HepG2 (cell line): ENCODE measurements at regions not wholly inside any gene's neighbourhood (a gene's known extent, or its start where the extent isn't known, plus 50 kb on each side); places are given as distances from the start of the nearest gene placed in this dataset.
A peak's percentile ranks its signal among the peaks of the same experiment; 100 is the strongest.

ENCODE experiments used
- ATAC-seq: fragments of 200-7000 bp; cut with Tn5 transposase; 3 replicates; pipeline ENCODE4 v1.9.1; 2020; ENCODE audit warnings: mild to moderate bottlenecking, moderate library complexity
- BruUV-seq: library from RNA; stranded (reverse); fragments of 400-500 nt; replicated peaks from 2 replicates; lab custom pipeline; 2021; lab: Mats Ljungman, UMichigan
- CTCF ChIA-PET: fragments of 300-600 bp; formaldehyde crosslinking; extraction: SDS; loops from one replicate; lab custom pipeline; 2021; ENCODE audit warnings: low total read pairs, inconsistent platforms, low intra/inter-chr PET ratio; lab: Yijun Ruan, JAX
- POLR2A ChIA-PET: fragments of 350-600 bp; sonication (Branson Sonifier 250); formaldehyde crosslinking; loops from one replicate; lab custom pipeline; 2020; ENCODE audit warnings: antibody characterized with exemption, inconsistent platforms; lab: Yijun Ruan, JAX
- DNase-seq: peaks from one replicate; pipeline ENCODE4 v3.0.0-alpha.2; 2015; ENCODE audit warnings: low spot score
- FAIRE-seq: peaks from 3 replicates; lab custom pipeline; 2011; peaks lifted over from hg19 to GRCh38; lab: Jason Lieb, UNC
- H2AFZ ChIP-seq: one replicate; pipeline ENCODE4 v1.6.1; 2011; ENCODE audit warnings: low read length, inconsistent platforms
- H3K27ac ChIP-seq: fragments of 300-600 bp; 3 replicates; pipeline ENCODE4 v1.8.0; 2011; ENCODE audit warnings: mixed run types, mild to moderate bottlenecking, mixed read lengths, low read length, inconsistent platforms; ENCODE audit not compliant: insufficient read depth; ENCODE audit errors: extremely low read length
- H3K27me3 ChIP-seq, 2 experiments: fragments of 200-600 bp in 1 of 2; 2 replicates in 1 of 2; 3 replicates in 1 of 2; pipeline versions ENCODE4 v1.6.0 to v1.8.0; 2011; ENCODE audit warnings: low read length in 2 of 2, mild to moderate bottlenecking in 2 of 2, moderate library complexity in 2 of 2, inconsistent platforms in 1 of 2; ENCODE audit not compliant: insufficient read depth in 2 of 2, control insufficient read depth in 1 of 2
- H3K36me3 ChIP-seq, 2 experiments: fragments of 200-600 bp in 1 of 2; replicated peaks in 1 of 2; 2 replicates in 1 of 2; 3 replicates in 1 of 2; pipeline versions ENCODE4 v1.5.1 to v1.8.0; 2011; ENCODE audit warnings: low read length in 2 of 2, inconsistent platforms in 1 of 2; ENCODE audit not compliant: insufficient read depth in 2 of 2, control insufficient read depth in 1 of 2
- H3K4me1 ChIP-seq: 2 replicates; pipeline ENCODE4 v1.5.1; 2012; ENCODE audit warnings: low read length, inconsistent platforms; ENCODE audit not compliant: insufficient read depth
- H3K4me2 ChIP-seq: 2 replicates; pipeline ENCODE4 v1.6.0; 2011; ENCODE audit warnings: low read depth, low read length, inconsistent platforms
- H3K4me3 ChIP-seq, 3 experiments: fragments of 200-600 bp in 1 of 3; sonication (generic), shearing (Covaris generic) in 1 of 3; replicated peaks in 1 of 3; 2 replicates each; pipeline ENCODE4 v1.5.1; 2011 to 2016; ENCODE audit warnings: low read length in 3 of 3, inconsistent platforms in 2 of 3, low read depth in 2 of 3, mild to moderate bottlenecking in 2 of 3, control low read depth in 1 of 3, mixed read lengths in 1 of 3; ENCODE audit not compliant: insufficient read depth in 1 of 3
- H3K79me2 ChIP-seq: one replicate; pipeline ENCODE4 v1.6.1; 2011; ENCODE audit warnings: low read length, inconsistent platforms; ENCODE audit not compliant: insufficient read depth
- H3K9ac ChIP-seq: 2 replicates; pipeline ENCODE4 v1.6.0; 2011; ENCODE audit warnings: mild to moderate bottlenecking, low read depth, low read length, inconsistent platforms; ENCODE audit not compliant: insufficient read depth
- H3K9me3 ChIP-seq: 2 replicates; pipeline ENCODE4 v1.5.1; 2012; ENCODE audit warnings: mild to moderate bottlenecking, low read length
- H4K20me1 ChIP-seq: 2 replicates; pipeline ENCODE4 v1.6.0; 2011; ENCODE audit warnings: inconsistent platforms, mild to moderate bottlenecking, low read length, moderate library complexity; ENCODE audit not compliant: insufficient read depth
- BCL6 ChIP-seq: IDR thresholded peaks from 2 replicates; pipeline ENCODE4 v1.6.1; 2016; ENCODE audit warnings: missing genetic modification reagents, missing compliant biosample characterization
- ELF3 ChIP-seq: IDR thresholded peaks from 2 replicates; pipeline ENCODE4 v1.6.1; 2016; ENCODE audit warnings: missing genetic modification reagents, missing compliant biosample characterization
- GATAD2A ChIP-seq: IDR thresholded peaks from 2 replicates; pipeline ENCODE4 v1.6.1; 2016
- GFI1 ChIP-seq: sonication (generic); formaldehyde crosslinking; IDR thresholded peaks from 2 replicates; pipeline ENCODE4 v1.5.0; 2020; ENCODE audit warnings: missing genetic modification reagents, mild to moderate bottlenecking, borderline replicate concordance
- KAT7 ChIP-seq: IDR thresholded peaks from 2 replicates; pipeline ENCODE4 v1.6.1; 2018; ENCODE audit warnings: borderline replicate concordance, missing compliant biosample characterization
- KDM4B ChIP-seq: sonication (generic); formaldehyde crosslinking; IDR thresholded peaks from 2 replicates; pipeline ENCODE4 v1.4.0; 2020; ENCODE audit warnings: missing genetic modification reagents
- KLF16 ChIP-seq, 2 experiments: sonication (generic) in 1 of 2; formaldehyde crosslinking in 1 of 2; IDR thresholded peaks; 2 replicates each; pipeline versions ENCODE4 v1.6.1 to v1.8.0; 2016 to 2023; ENCODE audit warnings: missing genetic modification reagents in 2 of 2, missing compliant biosample characterization in 1 of 2
- NCOA2 ChIP-seq: sonication (generic); formaldehyde crosslinking; IDR thresholded peaks from 2 replicates; pipeline ENCODE4 v1.8.0; 2022; ENCODE audit warnings: inconsistent platforms
- NFE2L1 ChIP-seq: sonication (generic); formaldehyde crosslinking; IDR thresholded peaks from 2 replicates; pipeline ENCODE4 v1.4.0; 2020; ENCODE audit warnings: missing genetic modification reagents, mild to moderate bottlenecking, borderline replicate concordance
- NFIC ChIP-seq: IDR thresholded peaks from 2 replicates; pipeline ENCODE4 v1.6.1; 2012; ENCODE audit warnings: mild to moderate bottlenecking, low read length, inconsistent platforms
- POGZ ChIP-seq: sonication (generic); formaldehyde crosslinking; IDR thresholded peaks from 2 replicates; pipeline ENCODE4 v1.4.0; 2020; ENCODE audit warnings: mild to moderate bottlenecking, missing genetic modification reagents
- RAD21 ChIP-seq: fragments of 450-650 bp; formaldehyde crosslinking; IDR thresholded peaks from 2 replicates; pipeline ENCODE4 v1.5.0; 2020; ENCODE audit warnings: mild to moderate bottlenecking
- SOX13 ChIP-seq, 3 experiments: fragments of 450-650 bp in 1 of 3; sonication (generic) in 1 of 3; formaldehyde crosslinking in 1 of 3; IDR thresholded peaks in 2 of 3; conservative IDR thresholded peaks in 1 of 3; 2 replicates each; pipeline versions ENCODE4 v1.5.0 to v1.6.1; 2016 to 2020; ENCODE audit warnings: antibody characterized with exemption in 1 of 3, mild to moderate bottlenecking in 1 of 3, missing compliant biosample characterization in 1 of 3, missing genetic modification reagents in 1 of 3, moderate library complexity in 1 of 3
- SP2 ChIP-seq: sonication (generic); formaldehyde crosslinking; IDR thresholded peaks from 2 replicates; pipeline ENCODE4 v1.5.1; 2020; ENCODE audit warnings: mild to moderate bottlenecking, missing genetic modification reagents
- SRSF9 ChIP-seq: fragments of 200-400 bp; formaldehyde crosslinking; IDR thresholded peaks from 2 replicates; pipeline ENCODE4 v1.6.1; 2018; ENCODE audit warnings: borderline replicate concordance, mild to moderate bottlenecking, low read depth, low read length; ENCODE audit not compliant: insufficient read depth, poor library complexity, severe bottlenecking
- TGIF2 ChIP-seq: IDR thresholded peaks from 2 replicates; pipeline ENCODE4 v1.6.1; 2016; ENCODE audit warnings: control low read depth, missing compliant biosample characterization
- ZNF12 ChIP-seq: sonication (generic); formaldehyde crosslinking; IDR thresholded peaks from 2 replicates; pipeline ENCODE4 v1.5.0; 2020; ENCODE audit warnings: missing genetic modification reagents
- ZNF556 ChIP-seq: sonication (generic); formaldehyde crosslinking; IDR thresholded peaks from 2 replicates; pipeline ENCODE4 v1.4.0; 2020; ENCODE audit warnings: mild to moderate bottlenecking, missing genetic modification reagents, borderline replicate concordance
- WGBS: methylation state at CpG from one replicate; pipeline ENCODE4 v1.1.6; 2017; ENCODE audit warnings: low lambda C conversion rate; 5-methylcytosine and 5-hydroxymethylcytosine counted together
- in situ Hi-C: cut with HindIII; loops from 2 replicates; pipeline ENCODE4 v1.10.0; 2017; ENCODE audit warnings: low pct_unique_long_range_greater_than_20kb; ENCODE audit not compliant: extremely low pct_ligation_motif_present
- intact Hi-C: fragments of 100-400 bp; cut with micrococcal nuclease; formaldehyde crosslinking; loops from one replicate; pipeline ENCODE4 v1.10.0; 2022; ENCODE audit not compliant: unreplicated experiment
- TF ChIP-seq, protein P1 (sequence below): sonication (generic); formaldehyde crosslinking; conservative IDR thresholded peaks from 2 replicates; pipeline ENCODE4 v1.5.0; 2020; ENCODE audit warnings: missing genetic modification reagents
- TF ChIP-seq, protein P2 (sequence below): IDR thresholded peaks from 2 replicates; pipeline ENCODE4 v1.6.1; 2016; ENCODE audit warnings: missing genetic modification reagents, missing compliant biosample characterization
- TF ChIP-seq, protein P3 (sequence below): sonication (generic); formaldehyde crosslinking; IDR thresholded peaks from 2 replicates; pipeline ENCODE4 v1.5.0; 2020; ENCODE audit warnings: mild to moderate bottlenecking, missing genetic modification reagents

DNA sequence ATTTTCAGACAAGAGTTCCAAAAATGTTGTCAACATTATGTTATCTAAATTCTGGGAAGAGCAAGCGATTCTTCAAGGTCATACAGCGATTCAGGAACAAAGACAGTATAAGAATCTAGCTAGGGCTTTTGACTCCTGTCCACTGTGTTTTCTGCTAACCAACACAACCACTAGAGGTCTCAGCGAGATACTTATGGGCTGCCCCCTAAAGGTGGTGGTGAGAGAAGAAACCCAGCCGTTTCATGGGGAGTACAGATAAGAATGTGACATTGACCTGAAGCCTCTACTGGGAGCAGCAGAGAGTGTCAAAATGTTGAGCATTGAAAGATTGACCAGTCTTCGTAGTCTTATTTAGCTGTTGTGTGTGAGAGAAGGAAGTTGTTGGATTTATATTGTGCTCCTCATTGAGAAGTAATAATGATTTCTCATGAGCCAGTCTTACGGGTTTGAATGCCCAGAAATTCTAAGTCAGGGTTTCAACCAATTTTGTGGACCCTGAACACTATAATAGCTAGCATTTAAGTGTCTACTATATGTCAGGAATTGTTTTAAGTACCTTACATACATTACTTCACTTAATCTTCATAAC, 168.3 kb downstream of the SPRY1 start:
- 17% methylated on average over 6 of the region's 6 CpGs for WGBS
- Histone ChIP-seq H4K20me1 (no peaks in the 10 kb centered on the region), H3K4me3 (no peak overlapping the region), H3K4me1 (peaks cover 35% of the 10 kb centered on the region), H3K27me3 (no peaks in the 10 kb centered on the region), H3K36me3 (no peaks in the 10 kb centered on the region), H3K79me2 (no peaks in the 10 kb centered on the region), H3K27ac (no peak overlapping the region), H3K4me2 (0 out of 2 replicates have a peak overlapping the region, but pooled peaks have one; percentile 28), H2AFZ (no peak overlapping the region), H3K9ac (no peak overlapping the region), H3K9me3 (no peaks in the 10 kb centered on the region)
- FAIRE-seq (peak; percentile 77), DNase-seq (peak; percentile 92), ATAC-seq (peak; percentile 100)
- in situ Hi-C loops (loop anchor here (5.0 to 25.0 kb wide), 3 partner anchors 97 to 547 kb away; partner anchors contain the start of gene SPRY1), intact Hi-C loops (loop anchor here (1.0 to 10.0 kb wide), 5 partner anchors 23 to 550 kb away; no protein-coding TSS in a partner anchor)
- ChIA-PET CTCF (interaction anchor here (0.6 to 2.2 kb wide), 14 partner anchors 9 to 547 kb away, joined by 3 to 37 read pairs (median 4); partner anchors contain the start of gene SPRY1), POLR2A (interaction anchor here (1.2 to 3.2 kb wide), 8 partner anchors 10 to 168 kb away, joined by 3 to 24 read pairs (median 4); partner anchors contain the start of gene SPRY1)
- no TSS peak for BruUV-seq
- TF ChIP-seq SOX13 (IDR thresholded peaks at IDR 0.05) = no peak
- peak in 1 of 2 experiments; percentile 82; a peak in 2 of 4 replicates for TF ChIP-seq SOX13 (CRISPR knock-in tag; conservative IDR thresholded peaks at IDR 0.05 in 1 of 2, IDR thresholded peaks at IDR 0.05 in 1 of 2)
- TF ChIP-seq KLF16 (CRISPR knock-in tag; IDR thresholded peaks at IDR 0.05) = peak in 1 of 2 experiments; percentile 38; a peak in 1 of 4 replicates
- TF ChIP-seq, protein P1, sequence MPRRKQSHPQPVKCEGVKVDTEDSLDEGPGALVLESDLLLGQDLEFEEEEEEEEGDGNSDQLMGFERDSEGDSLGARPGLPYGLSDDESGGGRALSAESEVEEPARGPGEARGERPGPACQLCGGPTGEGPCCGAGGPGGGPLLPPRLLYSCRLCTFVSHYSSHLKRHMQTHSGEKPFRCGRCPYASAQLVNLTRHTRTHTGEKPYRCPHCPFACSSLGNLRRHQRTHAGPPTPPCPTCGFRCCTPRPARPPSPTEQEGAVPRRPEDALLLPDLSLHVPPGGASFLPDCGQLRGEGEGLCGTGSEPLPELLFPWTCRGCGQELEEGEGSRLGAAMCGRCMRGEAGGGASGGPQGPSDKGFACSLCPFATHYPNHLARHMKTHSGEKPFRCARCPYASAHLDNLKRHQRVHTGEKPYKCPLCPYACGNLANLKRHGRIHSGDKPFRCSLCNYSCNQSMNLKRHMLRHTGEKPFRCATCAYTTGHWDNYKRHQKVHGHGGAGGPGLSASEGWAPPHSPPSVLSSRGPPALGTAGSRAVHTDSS (CRISPR knock-in tag) = no peak
- peak; percentile 82 for TF ChIP-seq GATAD2A (CRISPR knock-in tag)
- no peak for TF ChIP-seq NFE2L1 (CRISPR knock-in tag)
- no peak for TF ChIP-seq SRSF9
- TF ChIP-seq, protein P2, sequence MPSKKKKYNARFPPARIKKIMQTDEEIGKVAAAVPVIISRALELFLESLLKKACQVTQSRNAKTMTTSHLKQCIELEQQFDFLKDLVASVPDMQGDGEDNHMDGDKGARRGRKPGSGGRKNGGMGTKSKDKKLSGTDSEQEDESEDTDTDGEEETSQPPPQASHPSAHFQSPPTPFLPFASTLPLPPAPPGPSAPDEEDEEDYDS = 0 out of 2 replicates have a peak, but pooled peaks have one; percentile 19
- TF ChIP-seq NCOA2 (CRISPR knock-in tag) = 0 out of 2 replicates have a peak, but pooled peaks have one; percentile 25
- 0 out of 2 replicates have a peak, but pooled peaks have one; percentile 47 for TF ChIP-seq KAT7
- peak; percentile 20; the same call in 1 of the 2 replicates for TF ChIP-seq NFIC
- peak; percentile 89 for TF ChIP-seq RAD21 (CRISPR knock-in tag)
- peak; percentile 85 for TF ChIP-seq POGZ
- TF ChIP-seq TGIF2 (CRISPR knock-in tag) = 0 out of 2 replicates have a peak, but pooled peaks have one; percentile 45
- peak; percentile 91 for TF ChIP-seq KDM4B (CRISPR knock-in tag)
- TF ChIP-seq ZNF556 (CRISPR knock-in tag) = peak; percentile 35; the same call in 1 of the 2 replicates
- peak; percentile 75; the same call in 1 of the 2 replicates for TF ChIP-seq ZNF12 (CRISPR knock-in tag)
- peak; percentile 83 for TF ChIP-seq BCL6 (CRISPR knock-in tag)
- peak; percentile 57; the same call in 1 of the 2 replicates for TF ChIP-seq ELF3 (CRISPR knock-in tag)
- TF ChIP-seq, protein P3, sequence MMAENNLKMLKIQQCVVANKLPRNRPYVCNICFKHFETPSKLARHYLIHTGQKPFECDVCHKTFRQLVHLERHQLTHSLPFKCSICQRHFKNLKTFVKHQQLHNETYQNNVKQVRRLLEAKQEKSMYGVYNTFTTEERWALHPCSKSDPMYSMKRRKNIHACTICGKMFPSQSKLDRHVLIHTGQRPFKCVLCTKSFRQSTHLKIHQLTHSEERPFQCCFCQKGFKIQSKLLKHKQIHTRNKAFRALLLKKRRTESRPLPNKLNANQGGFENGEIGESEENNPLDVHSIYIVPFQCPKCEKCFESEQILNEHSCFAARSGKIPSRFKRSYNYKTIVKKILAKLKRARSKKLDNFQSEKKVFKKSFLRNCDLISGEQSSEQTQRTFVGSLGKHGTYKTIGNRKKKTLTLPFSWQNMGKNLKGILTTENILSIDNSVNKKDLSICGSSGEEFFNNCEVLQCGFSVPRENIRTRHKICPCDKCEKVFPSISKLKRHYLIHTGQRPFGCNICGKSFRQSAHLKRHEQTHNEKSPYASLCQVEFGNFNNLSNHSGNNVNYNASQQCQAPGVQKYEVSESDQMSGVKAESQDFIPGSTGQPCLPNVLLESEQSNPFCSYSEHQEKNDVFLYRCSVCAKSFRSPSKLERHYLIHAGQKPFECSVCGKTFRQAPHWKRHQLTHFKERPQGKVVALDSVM = 0 out of 2 replicates have a peak, but pooled peaks have one; percentile 19
- TF ChIP-seq GFI1 = 0 out of 2 replicates have a peak, but pooled peaks have one; percentile 23
- TF ChIP-seq SP2 (CRISPR knock-in tag) = no peak
